Right lung (tissue), 2 donors: ENCODE measurements at regions not wholly inside any gene's neighbourhood (a gene's known extent, or its start where the extent isn't known, plus 50 kb on each side); places are given as distances from the start of the nearest gene placed in this dataset.

ENCODE experiments used
- DNase-seq, 2 donors: peaks; one replicate each; pipeline ENCODE4 v3.0.0-alpha.2; 2013

- peak; percentile 57 to 67 for DNase-seq
Observed at GRCh38 chr2:204012072-204012653, 75.6 kb downstream of the ICOS start.

- no peak for DNase-seq
Observed at GRCh38 chr2:204015118-204015843, 78.7 kb downstream of the ICOS start.

DNA sequence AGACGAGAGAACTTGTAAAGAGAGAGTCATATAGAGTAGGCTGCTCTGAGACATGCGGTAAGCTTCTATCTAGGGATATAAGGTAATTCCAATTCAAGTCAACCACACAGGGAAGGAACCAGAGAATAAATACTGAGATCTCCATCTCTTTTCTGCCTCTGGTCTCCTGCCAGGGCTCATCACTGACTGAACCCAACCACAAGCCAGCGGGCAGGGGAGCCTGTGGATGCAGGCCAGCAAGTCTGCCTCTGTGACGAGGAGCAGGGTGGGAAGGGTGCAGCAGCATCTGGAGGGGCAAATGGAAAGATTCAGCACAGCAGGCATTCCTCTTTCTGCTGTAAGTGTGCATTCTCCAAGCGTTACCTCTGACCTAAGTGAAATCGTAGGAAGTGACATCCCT is 82.2 kb downstream of the ICOS start:
- DNase-seq: no peak

DNA sequence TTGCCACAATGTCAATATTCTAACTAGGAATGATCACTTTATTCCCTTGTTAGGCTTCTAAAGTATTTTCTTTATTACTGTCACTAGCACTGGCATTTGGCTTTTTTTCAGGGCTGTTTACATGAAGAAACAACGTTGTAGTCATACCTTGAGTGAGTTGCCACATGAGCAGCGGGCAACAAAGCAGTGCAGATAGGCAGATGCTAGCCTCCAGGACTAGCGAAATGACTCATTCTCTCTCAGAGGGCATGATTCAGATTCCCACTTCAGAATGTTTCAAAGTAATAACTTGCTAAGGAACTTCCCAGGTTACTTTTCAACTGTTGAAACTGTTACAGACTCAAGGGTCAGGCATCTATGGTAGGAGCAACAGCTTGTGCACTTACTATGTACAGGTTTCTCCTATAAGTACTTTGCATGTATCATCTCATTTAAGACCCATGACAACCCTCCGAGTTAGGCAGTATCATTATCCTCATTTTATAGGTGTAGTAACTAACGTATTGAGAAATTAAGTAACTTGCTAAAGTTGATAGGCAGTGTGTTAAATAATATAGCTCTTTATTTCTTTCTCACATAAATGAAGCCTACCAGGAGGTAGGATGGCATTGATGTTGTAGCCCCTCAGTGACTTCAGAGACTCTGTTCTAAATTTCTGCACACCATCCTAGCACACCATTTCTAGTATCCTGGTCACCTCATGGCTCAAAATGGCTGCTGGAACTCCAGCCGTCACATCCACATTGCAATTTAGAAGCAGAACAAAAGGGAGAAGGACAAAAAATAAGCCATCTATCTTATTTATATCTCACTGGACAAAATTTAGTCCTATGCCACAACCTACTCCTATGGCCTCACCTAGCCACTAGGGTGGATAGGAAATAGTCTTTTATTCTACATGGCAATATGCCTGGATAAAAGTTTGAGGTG is 83.3 kb downstream of the ICOS start:
- DNase-seq: no peak

DNA sequence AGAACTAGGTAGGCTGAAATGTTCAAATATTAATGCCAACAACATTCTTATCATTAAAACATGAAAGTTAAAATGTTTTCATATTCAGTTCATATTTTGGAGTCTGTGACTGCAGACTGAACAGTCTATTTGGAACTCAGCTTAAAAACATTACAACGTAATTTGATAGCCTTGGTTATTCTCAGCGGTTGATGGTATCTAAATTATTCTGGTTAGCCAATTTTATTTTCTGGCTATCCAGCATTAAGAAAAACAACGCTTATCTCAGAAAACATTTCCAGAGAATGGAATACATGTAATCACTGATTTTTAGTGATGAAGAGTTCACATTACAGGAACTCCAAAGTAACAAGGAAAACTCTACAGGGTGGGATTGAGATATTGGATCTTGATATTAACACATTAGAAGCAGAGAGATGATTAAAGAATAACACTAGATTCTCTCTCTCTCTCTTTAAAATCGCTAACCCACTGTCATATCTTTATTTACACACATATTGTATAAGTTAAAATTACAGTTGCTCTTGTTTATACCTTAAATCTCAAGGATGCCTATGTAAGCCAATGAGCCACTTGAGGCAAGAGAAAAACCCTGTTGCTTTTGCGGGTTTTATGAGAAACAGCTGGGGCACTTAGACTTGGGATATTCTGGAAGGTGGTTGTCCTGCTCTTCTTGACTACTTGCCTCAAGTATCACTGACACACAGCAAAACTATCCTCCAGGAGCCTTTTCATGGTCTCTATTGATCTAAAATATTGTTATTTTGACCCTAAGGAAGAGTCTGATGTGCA is 84.9 kb downstream of the ICOS start:
- no peak for DNase-seq

GRCh38 chr2:204022550-204022949 is 86.0 kb downstream of the ICOS start:
- DNase-seq: no peak

- DNase-seq: no peak
Observed at GRCh38 chr2:204023088-204023487, 86.5 kb downstream of the ICOS start.

GRCh38 chr2:204024503-204024902 is 87.9 kb downstream of the ICOS start:
- DNase-seq: peak; percentile 38 to 67

DNA sequence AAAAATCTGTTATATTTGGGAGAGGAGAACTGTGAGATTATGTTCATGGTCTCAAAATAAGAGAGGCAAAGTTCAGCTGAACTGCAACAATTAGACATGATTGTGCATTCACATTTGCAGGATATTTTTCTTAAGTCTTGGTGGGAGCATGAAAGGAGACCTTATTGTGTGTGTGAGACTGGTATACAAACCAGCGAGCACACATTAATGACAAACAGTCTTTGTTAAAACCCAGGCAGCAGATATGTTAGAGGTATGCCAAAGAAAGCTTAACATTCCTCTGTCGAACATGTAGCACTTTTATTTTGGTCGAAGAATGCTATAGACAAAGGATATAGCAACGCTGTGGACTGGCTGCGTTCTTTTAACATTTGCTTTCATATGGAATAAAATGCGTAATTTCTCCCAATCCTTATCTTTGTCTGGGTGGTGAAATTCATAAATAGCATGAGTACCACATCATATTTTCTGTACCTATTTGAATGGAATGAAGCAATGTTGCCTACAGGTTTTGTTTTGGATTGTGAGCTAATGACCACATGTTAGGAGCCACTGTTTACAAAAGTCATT is 88.4 kb downstream of the ICOS start:
- no peak for DNase-seq

DNA sequence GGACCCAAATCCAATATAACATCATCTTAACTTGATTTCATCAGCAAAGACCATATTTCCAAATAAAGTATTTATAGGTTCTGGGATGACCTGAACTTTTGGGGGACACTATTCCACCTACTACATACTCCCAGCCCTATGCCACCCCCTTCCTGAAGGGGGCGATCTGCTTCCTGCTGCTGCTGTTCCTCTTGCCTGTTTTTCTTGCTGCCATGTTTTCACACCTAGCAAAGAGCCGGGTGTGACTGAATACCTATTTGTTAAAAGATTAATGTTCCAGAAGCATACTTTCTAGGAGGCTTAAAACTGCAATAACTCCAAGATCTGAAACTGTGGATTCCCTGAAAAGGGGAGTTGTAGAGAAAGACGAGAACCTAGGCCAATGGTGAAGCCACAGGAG is 89.7 kb downstream of the ICOS start:
- no peak for DNase-seq

DNA sequence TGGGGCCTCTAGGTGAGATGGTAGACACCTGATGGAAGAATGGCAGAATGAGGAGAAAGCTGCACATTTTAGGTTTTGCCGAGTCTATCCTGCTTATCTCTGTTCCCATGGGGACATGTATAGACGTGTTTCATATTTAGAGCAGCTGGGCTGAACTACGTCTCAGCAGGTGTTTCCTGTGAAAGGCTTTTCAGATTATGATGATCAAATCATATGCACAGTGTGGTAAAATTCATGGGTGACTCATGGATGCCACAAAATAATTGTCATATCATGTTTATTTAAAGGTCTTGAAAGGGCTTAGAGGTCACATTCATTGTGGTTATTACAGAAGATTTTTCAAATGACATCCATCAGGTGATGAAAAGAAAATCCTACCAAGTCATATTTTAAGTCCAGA is 90.5 kb downstream of the ICOS start:
- DNase-seq: no peak

- DNase-seq: no peak
Observed at GRCh38 chr2:204030322-204030721, 93.8 kb downstream of the ICOS start.

DNA sequence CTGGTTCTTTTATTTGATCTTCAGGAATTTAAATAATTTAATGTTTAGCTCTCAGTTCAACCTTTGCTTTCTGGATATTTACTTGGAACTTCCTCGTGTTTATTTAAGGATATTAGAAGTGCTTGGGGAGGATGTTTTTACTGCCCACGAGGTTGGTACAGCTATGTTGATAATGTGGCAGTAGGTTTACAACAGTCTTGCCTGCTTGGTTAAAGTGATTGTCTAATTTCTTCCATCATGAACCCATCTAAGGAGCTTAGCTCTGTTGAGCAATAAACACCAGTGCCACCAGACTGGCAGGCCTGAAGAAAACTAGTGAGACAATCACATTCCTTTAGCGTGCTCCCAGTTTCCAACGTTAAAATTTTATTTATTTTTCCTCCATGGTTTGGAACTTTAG is 94.5 kb downstream of the ICOS start:
- no peak for DNase-seq

- no peak for DNase-seq
Observed at GRCh38 chr2:204032301-204032700, 95.7 kb downstream of the ICOS start.

GRCh38 chr2:204033611-204034495 is 97.3 kb downstream of the ICOS start:
- DNase-seq: no peak

GRCh38 chr2:204036706-204037105 is 100.1 kb downstream of the ICOS start:
- DNase-seq: no peak

- no peak for DNase-seq
Observed at GRCh38 chr2:204037286-204037685, 100.7 kb downstream of the ICOS start.

DNA sequence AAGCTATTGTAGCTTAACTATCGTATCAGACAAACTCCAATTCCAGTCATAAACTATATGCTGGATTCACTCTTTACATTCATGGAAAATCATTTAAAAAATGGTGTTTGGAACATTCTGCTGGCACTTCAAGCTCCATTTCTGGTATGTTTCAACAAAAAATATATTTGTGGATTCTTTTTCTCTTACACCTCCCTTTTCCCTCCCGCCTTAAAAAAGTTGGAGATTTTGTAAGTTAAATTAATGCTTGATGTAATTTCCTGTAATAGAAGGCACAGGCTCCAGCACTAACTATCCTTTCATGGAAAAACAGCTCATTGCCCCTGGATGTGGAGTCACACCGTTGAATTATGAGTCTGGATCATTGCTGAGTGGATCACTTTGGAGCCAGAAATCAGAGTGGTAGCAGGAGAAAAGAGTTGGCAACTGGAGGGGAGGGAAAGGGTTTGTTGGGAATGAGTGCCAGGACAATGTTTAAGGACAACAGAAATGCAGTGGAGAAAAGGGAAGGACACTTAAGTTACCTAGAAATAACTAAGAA is 102.8 kb downstream of the ICOS start:
- DNase-seq: no peak

DNA sequence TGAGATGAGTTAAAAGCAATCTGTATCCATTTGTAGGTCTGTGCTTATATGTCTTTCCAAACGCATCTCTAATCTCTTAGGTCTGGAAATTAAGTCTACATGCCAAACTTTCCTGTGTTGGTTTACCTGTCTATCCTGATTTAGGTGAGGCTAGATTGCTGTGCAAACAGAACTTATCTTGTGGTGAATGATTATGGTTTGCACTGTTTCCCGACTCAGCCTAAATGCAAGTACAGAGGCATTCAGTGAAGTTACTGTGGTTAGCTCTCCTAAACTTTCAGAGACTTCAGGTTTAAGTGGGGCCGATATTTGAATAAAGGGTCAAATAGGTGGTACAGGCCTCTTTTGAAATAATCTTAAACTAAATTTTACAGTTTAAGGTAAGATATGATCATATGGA is 103.5 kb downstream of the ICOS start:
- DNase-seq: no peak

DNA sequence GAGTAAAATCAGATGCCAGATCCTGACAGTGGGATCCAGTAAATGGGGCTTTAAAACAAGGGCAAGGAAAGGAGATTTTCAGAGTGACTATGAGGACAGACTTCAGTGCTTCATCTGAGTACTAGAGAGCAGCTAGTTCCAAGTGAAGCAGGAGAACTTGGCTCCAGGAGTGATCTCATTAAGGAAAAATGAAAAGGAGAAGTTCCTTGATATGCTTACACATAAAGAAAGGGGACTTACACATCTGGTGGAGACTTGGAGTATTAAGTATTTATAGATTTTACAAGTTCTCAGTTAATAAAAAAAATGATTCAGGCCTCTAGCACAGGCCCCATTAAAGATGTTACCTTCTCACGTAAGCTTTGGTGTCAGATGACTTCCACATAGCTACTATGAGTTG is 105.8 kb downstream of the ICOS start:
- no peak for DNase-seq
